ENCODE measurements at regions not wholly inside any gene's neighbourhood (a gene's known extent, or its start where the extent isn't known, plus 50 kb on each side); places are given as distances from the start of the nearest gene placed in this dataset.

DNA sequence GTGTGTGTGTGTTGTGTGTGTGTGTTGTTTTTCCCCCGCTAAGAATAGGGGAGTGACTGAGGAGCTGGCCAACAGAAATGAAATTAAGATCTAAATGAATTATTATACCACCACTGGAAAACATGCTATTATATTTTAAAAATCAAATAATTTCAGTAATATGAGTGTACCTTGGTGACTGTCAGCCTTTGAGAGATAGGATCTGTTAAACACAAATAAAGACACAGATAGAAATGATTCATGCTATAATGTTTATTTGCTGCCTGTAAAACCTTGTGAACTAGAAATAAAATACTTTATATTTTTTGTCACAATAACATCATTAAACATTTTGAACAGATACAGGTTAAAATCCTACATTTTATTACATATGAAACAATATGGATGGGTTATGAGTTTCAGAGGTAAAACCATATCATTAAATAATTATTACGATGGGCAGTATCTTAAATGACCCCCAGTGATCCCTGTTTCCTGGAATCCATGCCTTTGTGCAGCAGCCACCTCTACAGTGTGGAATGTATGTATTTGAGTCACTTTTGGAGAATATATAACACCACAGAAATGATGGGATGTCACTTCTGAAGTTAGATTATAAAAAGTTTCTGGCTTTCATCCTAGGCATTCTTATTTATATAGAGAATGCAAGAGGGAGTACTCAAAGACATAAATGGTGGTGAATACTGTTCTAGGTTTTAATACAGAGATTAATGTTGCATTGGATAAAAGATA lies 617.2 kb downstream of the CDH18 start:
- H3K27ac ChIP-seq = no peak overlapping the region
- intact Hi-C loops (cut with DNase I) = no loop called here
- no peak for DNase-seq
- no peak for ATAC-seq
- H3K9me3 ChIP-seq = no peaks in the 10 kb centered on the region
- no peak overlapping the region for H3K4me3 ChIP-seq
- H3K4me1 ChIP-seq = peaks cover 0 to 5% (median 0%) of the 10 kb centered on the region in 3 donors
- no peaks in the 10 kb centered on the region for H3K27me3 ChIP-seq
- WGBS, 2 donors = 81 to 83% methylated on average over 2 of the region's 2 CpGs
- TF ChIP-seq, protein P1, sequence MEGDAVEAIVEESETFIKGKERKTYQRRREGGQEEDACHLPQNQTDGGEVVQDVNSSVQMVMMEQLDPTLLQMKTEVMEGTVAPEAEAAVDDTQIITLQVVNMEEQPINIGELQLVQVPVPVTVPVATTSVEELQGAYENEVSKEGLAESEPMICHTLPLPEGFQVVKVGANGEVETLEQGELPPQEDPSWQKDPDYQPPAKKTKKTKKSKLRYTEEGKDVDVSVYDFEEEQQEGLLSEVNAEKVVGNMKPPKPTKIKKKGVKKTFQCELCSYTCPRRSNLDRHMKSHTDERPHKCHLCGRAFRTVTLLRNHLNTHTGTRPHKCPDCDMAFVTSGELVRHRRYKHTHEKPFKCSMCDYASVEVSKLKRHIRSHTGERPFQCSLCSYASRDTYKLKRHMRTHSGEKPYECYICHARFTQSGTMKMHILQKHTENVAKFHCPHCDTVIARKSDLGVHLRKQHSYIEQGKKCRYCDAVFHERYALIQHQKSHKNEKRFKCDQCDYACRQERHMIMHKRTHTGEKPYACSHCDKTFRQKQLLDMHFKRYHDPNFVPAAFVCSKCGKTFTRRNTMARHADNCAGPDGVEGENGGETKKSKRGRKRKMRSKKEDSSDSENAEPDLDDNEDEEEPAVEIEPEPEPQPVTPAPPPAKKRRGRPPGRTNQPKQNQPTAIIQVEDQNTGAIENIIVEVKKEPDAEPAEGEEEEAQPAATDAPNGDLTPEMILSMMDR (IDR thresholded peaks at IDR 0.05) = no peak
- FAIRE-seq = no peak
- H3K36me3 ChIP-seq = no peaks in the 10 kb centered on the region

DNA sequence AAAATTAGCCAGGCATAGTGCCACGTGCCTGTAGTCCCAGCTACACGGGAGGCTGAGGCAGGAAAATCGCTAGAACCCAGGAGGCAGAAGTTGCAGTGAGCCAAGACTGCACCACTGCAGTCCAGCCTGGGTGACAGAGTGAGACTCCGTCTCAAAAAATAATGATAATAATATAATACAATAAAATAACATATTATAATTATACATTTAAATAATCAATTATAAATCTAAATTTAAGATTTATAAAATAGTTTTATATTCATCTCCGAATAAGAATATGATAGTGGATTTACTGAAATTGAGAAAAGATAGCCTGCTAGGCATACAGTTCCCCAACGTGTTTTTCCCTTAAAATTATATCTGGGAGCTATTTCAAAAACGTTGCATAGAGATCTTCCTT lies 599.6 kb downstream of the CDH18 start:
- H3K27ac ChIP-seq = no peak overlapping the region
- no peaks in the 10 kb centered on the region for H3K4me1 ChIP-seq
- 76 to 82% methylated on average over 7 of the region's 7 CpGs for WGBS, 2 donors
- H3K9me3 ChIP-seq = no peaks in the 10 kb centered on the region
- intact Hi-C loops (cut with DNase I) = no loop called here
- H3K4me3 ChIP-seq = no peak overlapping the region
- no peaks in the 10 kb centered on the region for H3K27me3 ChIP-seq
- ATAC-seq = no peak
- TF ChIP-seq, protein P1 (IDR thresholded peaks at IDR 0.05) = no peak
- H3K36me3 ChIP-seq = no peaks in the 10 kb centered on the region
- no peak for FAIRE-seq
- DNase-seq = no peak

DNA sequence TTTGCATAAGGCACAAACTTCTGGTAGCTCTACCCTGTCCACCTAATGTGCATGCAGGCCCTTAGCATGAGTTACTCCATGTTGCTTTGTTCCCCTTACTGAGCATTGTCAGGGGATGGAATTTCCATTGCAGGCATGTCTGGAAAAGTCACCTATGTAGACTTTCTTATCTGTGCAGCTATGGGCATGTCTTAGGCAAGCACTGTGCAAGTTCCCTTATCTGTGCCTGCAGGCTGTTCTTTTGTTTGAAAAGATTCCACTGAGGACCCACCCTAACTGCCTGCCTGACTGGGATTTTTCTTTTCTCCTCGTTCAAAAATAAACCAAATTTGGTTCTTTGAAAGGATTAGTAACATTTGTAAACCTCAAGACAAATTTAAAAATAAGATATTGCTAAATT lies 587.0 kb downstream of the CDH18 start:
- DNase-seq = no peak
- intact Hi-C loops (cut with DNase I) = no loop called here
- WGBS, 2 donors = 45 to 46% methylated on average over 1 of the region's 1 CpG
- FAIRE-seq = no peak
- Histone ChIP-seq H3K27me3 (no peaks in the 10 kb centered on the region), H3K4me3 (no peak overlapping the region), H3K4me1 (no peaks in the 10 kb centered on the region), H3K27ac (no peak overlapping the region), H3K36me3 (no peaks in the 10 kb centered on the region), H3K9me3 (no peaks in the 10 kb centered on the region)
- TF ChIP-seq, protein P1 (IDR thresholded peaks at IDR 0.05) = no peak
- no peak for ATAC-seq

DNA sequence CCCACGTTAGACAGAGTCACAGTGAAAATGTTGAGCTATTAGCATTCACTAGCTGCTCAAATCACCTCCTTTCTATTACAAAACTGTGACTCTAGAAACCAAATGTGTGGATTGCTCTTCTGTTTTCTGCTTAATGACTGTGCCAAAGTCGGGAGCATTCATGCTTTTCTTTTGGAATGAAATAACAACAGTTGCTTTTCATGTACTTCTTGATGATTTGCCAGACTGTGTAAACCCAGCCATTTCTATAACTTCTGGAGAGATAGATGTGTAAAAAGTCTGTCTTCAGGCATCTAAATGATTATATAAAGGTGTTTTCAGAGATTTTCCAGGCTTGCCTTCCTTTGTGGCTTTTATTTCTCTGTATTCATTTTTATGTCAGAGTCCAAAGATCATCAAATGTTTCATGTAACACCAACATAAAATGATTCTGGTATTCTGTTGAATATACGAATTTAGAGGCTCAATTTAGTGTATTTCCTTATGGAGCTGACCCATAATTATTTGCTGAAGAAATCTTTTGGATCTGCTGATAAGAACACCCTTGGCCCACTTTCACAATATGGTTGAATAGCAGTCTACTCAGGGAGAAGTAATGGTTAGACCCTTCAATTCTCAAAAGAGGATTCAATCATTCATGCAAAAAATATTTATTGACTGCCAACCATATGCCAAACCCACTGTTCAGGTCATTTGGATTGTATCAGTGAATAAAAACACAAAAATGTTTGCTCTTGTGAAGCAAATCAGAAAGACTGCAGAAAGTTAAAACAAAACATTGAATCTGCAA lies 581.2 kb downstream of the CDH18 start:
- H3K4me1 ChIP-seq = no peaks in the 10 kb centered on the region
- no peak for DNase-seq
- no peak overlapping the region for H3K27ac ChIP-seq
- intact Hi-C loops (cut with DNase I) = no loop called here
- no peak for FAIRE-seq
- TF ChIP-seq, protein P1 (IDR thresholded peaks at IDR 0.05) = no peak
- H3K4me3 ChIP-seq = no peak overlapping the region
- no peaks in the 10 kb centered on the region for H3K27me3 ChIP-seq
- ATAC-seq = no peak
- no peaks in the 10 kb centered on the region for H3K36me3 ChIP-seq
- no peaks in the 10 kb centered on the region for H3K9me3 ChIP-seq
- WGBS, 2 donors = 9 to 13% methylated on average over 3 of the region's 3 CpGs

DNA sequence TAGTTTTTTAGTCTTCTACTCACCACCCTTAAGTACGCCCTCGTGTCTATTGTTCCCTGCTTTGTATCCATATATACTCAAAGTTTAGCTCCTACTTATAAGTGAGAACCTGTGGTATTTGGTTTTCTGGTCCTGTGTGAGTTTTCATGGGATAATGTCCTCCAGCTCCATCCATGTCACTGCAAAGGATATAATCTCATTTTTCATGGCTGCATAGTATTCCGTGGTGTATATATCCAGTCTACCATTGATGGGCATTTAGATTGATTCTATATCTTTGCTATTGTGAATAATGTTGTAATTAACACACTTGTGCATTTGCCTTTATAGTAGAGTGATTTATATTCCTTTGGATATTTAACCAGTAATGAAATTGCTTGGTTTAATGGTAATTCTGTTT lies 579.9 kb downstream of the CDH18 start:
- Histone ChIP-seq H3K27ac (no peak overlapping the region), H3K4me1 (no peaks in the 10 kb centered on the region), H3K4me3 (no peak overlapping the region), H3K9me3 (no peaks in the 10 kb centered on the region), H3K27me3 (no peaks in the 10 kb centered on the region), H3K36me3 (no peaks in the 10 kb centered on the region)
- FAIRE-seq (no peak), ATAC-seq (no peak), DNase-seq (no peak)
- TF ChIP-seq, protein P1 (IDR thresholded peaks at IDR 0.05) = no peak
- WGBS, 2 donors = 79 to 100% methylated on average over 3 of the region's 3 CpGs
- intact Hi-C loops (cut with DNase I) = no loop called here
